H9 (cell line): ENCODE measurements at regions not wholly inside any gene's neighbourhood (a gene's known extent, or its start where the extent isn't known, plus 50 kb on each side); places are given as distances from the start of the nearest gene placed in this dataset.

Source experiments
- DNase-seq: peaks from one replicate; pipeline ENCODE4 v3.0.0-alpha.2; 2017
- H2AFZ ChIP-seq: one replicate; pipeline ENCODE4 v1.6.1; 2013; ENCODE audit warnings: mild to moderate bottlenecking, low read length, control low read depth, moderate library complexity
- H2AK5ac ChIP-seq: 2 replicates; pipeline ENCODE4 v1.6.1; 2013; ENCODE audit warnings: low read length, control low read depth, mixed read lengths; ENCODE audit not compliant: insufficient read length
- H2BK120ac ChIP-seq: one replicate; pipeline ENCODE4 v1.6.1; 2013; ENCODE audit warnings: low read depth, mild to moderate bottlenecking, low read length, control low read depth, inconsistent platforms; ENCODE audit not compliant: poor library complexity, severe bottlenecking
- H2BK12ac ChIP-seq: 2 replicates; pipeline ENCODE4 v1.6.1; 2013; ENCODE audit warnings: low read length, control low read depth, mixed read lengths, low read depth; ENCODE audit not compliant: insufficient read length
- H2BK15ac ChIP-seq: 2 replicates; pipeline ENCODE4 v1.6.1; 2013; ENCODE audit warnings: low read depth, low read length, control low read depth
- H2BK20ac ChIP-seq: one replicate; pipeline ENCODE4 v1.6.1; 2013; ENCODE audit warnings: low read depth, mild to moderate bottlenecking, low read length, control low read depth, inconsistent platforms; ENCODE audit not compliant: poor library complexity, severe bottlenecking
- H2BK5ac ChIP-seq: 2 replicates; pipeline ENCODE4 v1.6.1; 2013; ENCODE audit warnings: low read length, control low read depth, mixed read lengths; ENCODE audit not compliant: insufficient read length
- H3K14ac ChIP-seq: 2 replicates; pipeline ENCODE4 v1.6.1; 2013; ENCODE audit warnings: low read length, control low read depth; ENCODE audit not compliant: insufficient read depth
- H3K18ac ChIP-seq: 2 replicates; pipeline ENCODE4 v1.6.1; 2013; ENCODE audit warnings: low read depth, mild to moderate bottlenecking, mixed read lengths, low read length, control low read depth; ENCODE audit not compliant: insufficient read length
- H3K23ac ChIP-seq: 2 replicates; pipeline ENCODE4 v1.6.1; 2013; ENCODE audit warnings: low read length, control low read depth, mixed read lengths, low read depth; ENCODE audit not compliant: insufficient read length
- H3K23me2 ChIP-seq: 2 replicates; pipeline ENCODE4 v1.6.1; 2013; ENCODE audit warnings: low read depth, mild to moderate bottlenecking, mixed read lengths, low read length, control low read depth; ENCODE audit not compliant: insufficient read length, poor library complexity, severe bottlenecking
- H3K27ac ChIP-seq: 2 replicates; pipeline ENCODE4 v1.5.1; 2013; ENCODE audit warnings: low read length, control low read depth, mixed read lengths, low read depth; ENCODE audit not compliant: insufficient read length
- H3K27me3 ChIP-seq: 2 replicates; pipeline ENCODE4 v1.6.1; 2013; ENCODE audit warnings: low read length, control low read depth, inconsistent platforms; ENCODE audit not compliant: insufficient read depth
- H3K4ac ChIP-seq: 2 replicates; pipeline ENCODE4 v1.6.1; 2013; ENCODE audit warnings: low read depth, mild to moderate bottlenecking, control low read depth, inconsistent platforms, low read length, moderate library complexity
- H3K4me1 ChIP-seq: 2 replicates; pipeline ENCODE4 v1.6.1; 2013; ENCODE audit warnings: low read length, control low read depth, inconsistent platforms; ENCODE audit not compliant: insufficient read depth
- H3K4me2 ChIP-seq: 2 replicates; pipeline ENCODE4 v1.6.1; 2013; ENCODE audit warnings: low read length, control low read depth, mixed read lengths; ENCODE audit not compliant: insufficient read length, insufficient read depth
- H3K56ac ChIP-seq: 2 replicates; pipeline ENCODE4 v1.6.1; 2013; ENCODE audit warnings: low read depth, mild to moderate bottlenecking, mixed read lengths, low read length, control low read depth; ENCODE audit not compliant: insufficient read length
- H3K79me1 ChIP-seq: 2 replicates; pipeline ENCODE4 v1.6.1; 2013; ENCODE audit warnings: low read depth, mild to moderate bottlenecking, moderate library complexity, low read length, control low read depth, inconsistent platforms; ENCODE audit not compliant: insufficient read depth, poor library complexity, severe bottlenecking
- H3K79me2 ChIP-seq: 2 replicates; pipeline ENCODE4 v1.6.1; 2013; ENCODE audit warnings: low read length, control low read depth, inconsistent platforms; ENCODE audit not compliant: insufficient read depth
- H3K9ac ChIP-seq: 2 replicates; pipeline ENCODE4 v1.6.1; 2013; ENCODE audit warnings: low read length, control low read depth, mixed read lengths; ENCODE audit not compliant: insufficient read length; ENCODE audit errors: extremely low read depth
- H3K9me3 ChIP-seq: one replicate; pipeline ENCODE4 v1.6.1; 2013; ENCODE audit warnings: low read depth, low read length, inconsistent platforms; ENCODE audit not compliant: control insufficient read depth
- H3T11ph ChIP-seq: one replicate; pipeline ENCODE4 v1.6.1; 2013; ENCODE audit warnings: mild to moderate bottlenecking, low read length, control low read depth, inconsistent platforms
- H4K20me1 ChIP-seq: one replicate; pipeline ENCODE4 v1.6.1; 2013; ENCODE audit not compliant: control insufficient read depth, insufficient read length, insufficient read depth
- H4K5ac ChIP-seq: 2 replicates; pipeline ENCODE4 v1.6.1; 2013; ENCODE audit warnings: low read depth, mild to moderate bottlenecking, mixed read lengths, low read length, control low read depth; ENCODE audit not compliant: insufficient read length
- H4K8ac ChIP-seq: replicated peaks from 2 replicates; pipeline ENCODE4 v1.6.1; 2013; ENCODE audit warnings: low read length, control low read depth, mixed read lengths, low read depth; ENCODE audit not compliant: insufficient read length
- H4K91ac ChIP-seq: 2 replicates; pipeline ENCODE4 v1.6.1; 2013; ENCODE audit warnings: low read depth, mild to moderate bottlenecking, moderate library complexity, mixed read lengths, low read length, control low read depth; ENCODE audit not compliant: insufficient read length
- H3K27ac Mint-ChIP-seq, 3 experiments: 2 replicates in 2 of 3; 3 replicates in 1 of 3; pipeline ENCODE4 v1.8.0; 2020 to 2021; ENCODE audit warnings: mixed read lengths in 3 of 3, mild to moderate bottlenecking in 1 of 3, moderate library complexity in 1 of 3
- H3K27me3 Mint-ChIP-seq: 2 replicates; pipeline ENCODE4 v1.8.0; 2021; ENCODE audit warnings: low read depth, mild to moderate bottlenecking, moderate library complexity, mixed read lengths
- H3K36me3 Mint-ChIP-seq, 3 experiments: 2 replicates in 2 of 3; 3 replicates in 1 of 3; pipeline ENCODE4 v1.8.0; 2020 to 2021; ENCODE audit warnings: low read depth in 3 of 3, mixed read lengths in 3 of 3; ENCODE audit not compliant: insufficient read depth in 1 of 3
- H3K4me1 Mint-ChIP-seq, 2 experiments: 2 replicates each; pipeline ENCODE4 v1.8.0; 2020; ENCODE audit warnings: mixed read lengths in 2 of 2
- H3K4me3 Mint-ChIP-seq, 2 experiments: 2 replicates in 1 of 2; 3 replicates in 1 of 2; pipeline ENCODE4 v1.8.0; 2020 to 2021; ENCODE audit warnings: mild to moderate bottlenecking in 2 of 2, mixed read lengths in 2 of 2, moderate library complexity in 1 of 2
- H3K9me3 Mint-ChIP-seq, 2 experiments: 2 replicates in 1 of 2; 3 replicates in 1 of 2; pipeline ENCODE4 v1.8.0; 2020; ENCODE audit warnings: mild to moderate bottlenecking in 2 of 2, mixed read lengths in 2 of 2, moderate library complexity in 1 of 2
- WGBS: extraction: QIAGEN DNeasy Blood & Tissue Kit; methylation state at CpG from one replicate; pipeline ENCODE4 v1.1.7; 2013; ENCODE audit warnings: missing lambda C conversion rate, low lambda C conversion rate, mixed read lengths; ENCODE audit not compliant: insufficient read length; ENCODE audit errors: extremely low coverage; 5-methylcytosine and 5-hydroxymethylcytosine counted together
- TF ChIP-seq, protein P1 (sequence below): fragments of 200-600 bp; sonication (generic); conservative IDR thresholded peaks from 3 replicates; pipeline ENCODE4 v1.8.0; 2021; ENCODE audit warnings: antibody characterized with exemption, mild to moderate bottlenecking

- Mint-ChIP-seq H3K9me3 (no peaks in the 10 kb centered on the region), H3K4me1 (no peaks in the 10 kb centered on the region), H3K27ac (no peak overlapping the region), H3K36me3 (no peaks in the 10 kb centered on the region), H3K4me3 (no peak overlapping the region), H3K27me3 (peaks cover 8% of the 10 kb centered on the region)
- no peak overlapping the region for H3T11ph ChIP-seq
- no peak overlapping the region for H2BK12ac ChIP-seq
- WGBS: no CpG with 5 or more reads among the region's 8 CpGs
- no peak overlapping the region for H3K18ac ChIP-seq
- no peak overlapping the region for H2AK5ac ChIP-seq
- no peaks in the 10 kb centered on the region for H4K20me1 ChIP-seq
- H3K23ac ChIP-seq: no peak overlapping the region
- H4K8ac ChIP-seq: no peak overlapping the region
- no peak overlapping the region for H2BK120ac ChIP-seq
- H3K27ac ChIP-seq: no peak overlapping the region
- H3K79me2 ChIP-seq: no peaks in the 10 kb centered on the region
- H2AFZ ChIP-seq: no peak overlapping the region
- DNase-seq: no peak
- H3K9me3 ChIP-seq: no peaks in the 10 kb centered on the region
- H2BK15ac ChIP-seq: no peak overlapping the region
- H4K5ac ChIP-seq: no peak overlapping the region
- H2BK5ac ChIP-seq: no peak overlapping the region
- TF ChIP-seq, protein P1, sequence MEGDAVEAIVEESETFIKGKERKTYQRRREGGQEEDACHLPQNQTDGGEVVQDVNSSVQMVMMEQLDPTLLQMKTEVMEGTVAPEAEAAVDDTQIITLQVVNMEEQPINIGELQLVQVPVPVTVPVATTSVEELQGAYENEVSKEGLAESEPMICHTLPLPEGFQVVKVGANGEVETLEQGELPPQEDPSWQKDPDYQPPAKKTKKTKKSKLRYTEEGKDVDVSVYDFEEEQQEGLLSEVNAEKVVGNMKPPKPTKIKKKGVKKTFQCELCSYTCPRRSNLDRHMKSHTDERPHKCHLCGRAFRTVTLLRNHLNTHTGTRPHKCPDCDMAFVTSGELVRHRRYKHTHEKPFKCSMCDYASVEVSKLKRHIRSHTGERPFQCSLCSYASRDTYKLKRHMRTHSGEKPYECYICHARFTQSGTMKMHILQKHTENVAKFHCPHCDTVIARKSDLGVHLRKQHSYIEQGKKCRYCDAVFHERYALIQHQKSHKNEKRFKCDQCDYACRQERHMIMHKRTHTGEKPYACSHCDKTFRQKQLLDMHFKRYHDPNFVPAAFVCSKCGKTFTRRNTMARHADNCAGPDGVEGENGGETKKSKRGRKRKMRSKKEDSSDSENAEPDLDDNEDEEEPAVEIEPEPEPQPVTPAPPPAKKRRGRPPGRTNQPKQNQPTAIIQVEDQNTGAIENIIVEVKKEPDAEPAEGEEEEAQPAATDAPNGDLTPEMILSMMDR: no peak
- H2BK20ac ChIP-seq: no peak overlapping the region
- H3K4me2 ChIP-seq: no peak overlapping the region
- no peaks in the 10 kb centered on the region for H3K4me1 ChIP-seq
- H3K27me3 ChIP-seq: no peaks in the 10 kb centered on the region
- H3K56ac ChIP-seq: no peak overlapping the region
- no peaks in the 10 kb centered on the region for H3K23me2 ChIP-seq
- H3K4ac ChIP-seq: no peak overlapping the region
- H3K79me1 ChIP-seq: no peaks in the 10 kb centered on the region
- H3K14ac ChIP-seq: no peak overlapping the region
- H4K91ac ChIP-seq: no peak overlapping the region
- no peak overlapping the region for H3K9ac ChIP-seq
These were observed 366.6 kb upstream of the ZMIZ1 start for GRCh38 chr10:78702186-78702585.
